B cell (primary cell): ENCODE measurements at regions not wholly inside any gene's neighbourhood (a gene's known extent, or its start where the extent isn't known, plus 50 kb on each side); places are given as distances from the start of the nearest gene placed in this dataset.

Experiments used
- EZH2 ChIP-seq: IDR thresholded peaks from 2 replicates; pipeline ENCODE4 v1.6.1; 2012; ENCODE audit warnings: borderline replicate concordance, low read depth, mild to moderate bottlenecking, moderate library complexity, low read length; ENCODE audit not compliant: insufficient read depth, poor library complexity, severe bottlenecking
- TF ChIP-seq, protein P1 (sequence below): fragments of 200-600 bp; IDR thresholded peaks from one replicate; pipeline ENCODE4 v1.8.0; 2022; ENCODE audit warnings: antibody characterized with exemption, mild to moderate bottlenecking

GRCh38 chr11:11135820-11136476 is 217.1 kb downstream of the CSNK2A3 start:
- TF ChIP-seq, protein P1, sequence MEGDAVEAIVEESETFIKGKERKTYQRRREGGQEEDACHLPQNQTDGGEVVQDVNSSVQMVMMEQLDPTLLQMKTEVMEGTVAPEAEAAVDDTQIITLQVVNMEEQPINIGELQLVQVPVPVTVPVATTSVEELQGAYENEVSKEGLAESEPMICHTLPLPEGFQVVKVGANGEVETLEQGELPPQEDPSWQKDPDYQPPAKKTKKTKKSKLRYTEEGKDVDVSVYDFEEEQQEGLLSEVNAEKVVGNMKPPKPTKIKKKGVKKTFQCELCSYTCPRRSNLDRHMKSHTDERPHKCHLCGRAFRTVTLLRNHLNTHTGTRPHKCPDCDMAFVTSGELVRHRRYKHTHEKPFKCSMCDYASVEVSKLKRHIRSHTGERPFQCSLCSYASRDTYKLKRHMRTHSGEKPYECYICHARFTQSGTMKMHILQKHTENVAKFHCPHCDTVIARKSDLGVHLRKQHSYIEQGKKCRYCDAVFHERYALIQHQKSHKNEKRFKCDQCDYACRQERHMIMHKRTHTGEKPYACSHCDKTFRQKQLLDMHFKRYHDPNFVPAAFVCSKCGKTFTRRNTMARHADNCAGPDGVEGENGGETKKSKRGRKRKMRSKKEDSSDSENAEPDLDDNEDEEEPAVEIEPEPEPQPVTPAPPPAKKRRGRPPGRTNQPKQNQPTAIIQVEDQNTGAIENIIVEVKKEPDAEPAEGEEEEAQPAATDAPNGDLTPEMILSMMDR = no peak
- no peak for TF ChIP-seq EZH2
